Epithelial cell of esophagus (primary cell): ENCODE measurements at regions not wholly inside any gene's neighbourhood (a gene's known extent, or its start where the extent isn't known, plus 50 kb on each side); places are given as distances from the start of the nearest gene placed in this dataset.

Experiments
- DNase-seq: peaks from one replicate; pipeline ENCODE4 v3.0.0; 2010; ENCODE audit warnings: low read depth
- H3K4me3 ChIP-seq: 2 replicates; pipeline ENCODE4 v1.5.1; 2011; ENCODE audit warnings: mild to moderate bottlenecking, low read length, control low read depth
- CTCF ChIP-seq: IDR thresholded peaks from 2 replicates; pipeline ENCODE4 v1.5.1; 2011; ENCODE audit warnings: low read depth, mild to moderate bottlenecking, low read length, control low read depth, inconsistent platforms; ENCODE audit not compliant: insufficient read depth; ENCODE audit errors: missing control alignments

DNA sequence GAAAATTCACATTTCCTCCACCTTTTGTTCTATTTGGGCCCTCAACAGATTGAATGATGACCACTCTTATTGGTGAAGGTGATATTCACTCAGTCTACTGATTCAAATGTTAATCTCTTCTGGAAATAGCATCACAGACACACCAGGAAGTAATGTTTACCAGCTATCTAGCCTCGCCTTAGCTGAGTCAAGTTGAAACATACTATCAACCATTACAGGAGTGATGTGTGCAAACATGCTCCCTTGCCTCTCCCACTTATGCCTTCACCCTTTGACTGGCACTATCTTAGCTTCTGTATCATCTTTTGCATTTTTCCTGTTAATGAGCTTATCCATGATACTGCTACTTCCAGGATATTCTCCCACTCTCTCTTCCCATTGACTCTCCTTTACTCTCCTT lies 191.9 kb downstream of the CENPW start:
- no peak overlapping the region for H3K4me3 ChIP-seq
- TF ChIP-seq CTCF: no peak
- peak; percentile 71 for DNase-seq

DNA sequence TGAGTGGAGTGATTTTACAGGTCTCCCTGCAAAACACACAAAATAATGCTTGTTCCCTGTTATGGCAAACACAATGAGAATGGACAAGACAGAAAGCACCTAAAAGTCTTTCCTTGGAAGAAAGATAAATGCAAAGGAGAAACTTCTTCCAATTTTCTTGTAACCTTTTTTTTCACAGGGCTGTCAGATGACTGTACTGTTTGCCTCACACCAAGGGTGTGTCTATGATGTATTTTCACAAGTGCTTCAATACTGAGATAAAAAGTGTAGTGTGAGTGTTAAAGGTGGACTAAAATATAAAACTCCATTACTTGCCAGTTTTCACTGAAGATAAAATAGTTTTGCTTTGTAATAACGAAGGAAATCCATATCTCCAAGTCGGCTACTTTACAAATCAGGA lies 194.5 kb downstream of the CENPW start:
- H3K4me3 ChIP-seq: no peak overlapping the region
- no peak for TF ChIP-seq CTCF
- peak; percentile 11 for DNase-seq

DNA sequence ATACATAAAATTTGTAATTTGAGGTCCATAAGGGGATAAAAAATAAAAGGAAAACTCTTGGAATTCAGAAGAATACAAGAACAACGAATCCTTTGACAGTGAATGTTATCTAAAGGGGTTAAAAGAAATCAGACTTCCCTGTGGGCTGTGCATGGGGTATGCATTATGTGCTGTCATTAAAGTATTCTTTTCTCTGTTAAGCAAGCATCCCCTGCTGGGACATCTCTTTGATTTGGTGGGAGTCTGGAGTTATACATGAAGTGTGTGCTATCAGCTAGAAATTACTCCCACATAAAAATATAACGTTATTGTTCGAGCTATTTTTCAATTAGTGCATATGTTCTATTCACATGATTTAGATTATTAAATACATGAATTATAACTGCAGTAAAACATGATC lies 195.2 kb downstream of the CENPW start:
- no peak overlapping the region for H3K4me3 ChIP-seq
- TF ChIP-seq CTCF: no peak
- no peak for DNase-seq

- no peak overlapping the region for H3K4me3 ChIP-seq
- no peak for TF ChIP-seq CTCF
- no peak for DNase-seq
Measured at GRCh38 chr6:126535595-126535994, 195.7 kb downstream of the CENPW start.

GRCh38 chr6:126537061-126537816 lies 197.3 kb downstream of the CENPW start:
- no peak for TF ChIP-seq CTCF

DNA sequence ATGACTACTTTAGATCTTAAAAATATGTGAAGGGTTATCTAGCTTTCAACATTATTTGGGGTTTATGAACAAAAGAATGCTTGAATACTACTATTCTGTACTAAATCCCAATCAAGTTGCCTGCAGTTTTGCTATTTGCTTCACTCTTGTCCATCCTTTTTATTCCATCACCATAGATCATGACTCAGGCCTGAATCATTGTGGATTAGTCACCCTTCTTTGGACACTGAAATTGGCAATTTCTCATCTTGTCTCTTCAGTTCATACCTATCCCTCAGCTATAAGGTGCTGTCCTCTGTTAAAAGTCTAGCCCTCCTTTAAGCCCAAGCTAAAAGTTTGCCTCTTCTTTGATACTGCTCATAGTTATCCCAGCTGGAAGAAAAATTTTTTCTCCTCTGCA lies 199.1 kb downstream of the CENPW start:
- peak; percentile 81 for DNase-seq
- no peak for TF ChIP-seq CTCF
- no peak overlapping the region for H3K4me3 ChIP-seq

More at GRCh38 chr6:126537061-126537816, 197.3 kb downstream of the CENPW start:
- no peak for DNase-seq
- no peak overlapping the region for H3K4me3 ChIP-seq

- TF ChIP-seq CTCF: no peak
- no peak overlapping the region for H3K4me3 ChIP-seq
- DNase-seq: no peak
Measured at GRCh38 chr6:126540161-126540560, 200.2 kb downstream of the CENPW start.
